IPS DF 4.7 (cell line): ENCODE measurements at regions not wholly inside any gene's neighbourhood (a gene's known extent, or its start where the extent isn't known, plus 50 kb on each side); places are given as distances from the start of the nearest gene placed in this dataset.

Experiments used
- DNase-seq: peaks from one replicate; pipeline ENCODE4 v3.0.0-alpha.2; 2013; ENCODE audit warnings: low spot score; ENCODE audit errors: extremely low read depth

GRCh38 chr5:174287761-174288160, 242.3 kb downstream of the NSG2 start:
- DNase-seq: no peak

- DNase-seq: no peak
Observed at GRCh38 chr5:174288439-174288838, 242.9 kb downstream of the NSG2 start.

- DNase-seq: no peak
Observed at GRCh38 chr5:174291162-174291561, 245.7 kb downstream of the NSG2 start.

DNA sequence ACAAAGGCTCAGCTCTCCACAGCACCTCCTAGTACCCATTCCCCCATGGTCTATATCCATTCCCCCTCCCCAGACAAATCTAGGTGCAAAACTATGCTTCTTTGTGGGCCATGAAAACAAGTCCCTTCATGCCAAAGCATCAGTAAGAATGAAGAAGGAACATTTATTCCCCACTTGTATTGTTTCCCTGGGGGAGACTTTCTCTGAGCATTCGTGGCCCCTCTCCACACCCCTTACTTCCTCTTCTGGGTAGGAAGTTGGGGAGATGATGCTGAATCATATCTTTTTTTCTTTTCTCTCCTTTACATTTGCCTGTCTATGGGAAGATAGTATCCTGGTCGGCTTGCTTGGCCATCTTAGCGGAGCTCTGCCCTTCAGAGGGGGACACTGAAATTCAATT, 246.8 kb downstream of the NSG2 start:
- no peak for DNase-seq

DNA sequence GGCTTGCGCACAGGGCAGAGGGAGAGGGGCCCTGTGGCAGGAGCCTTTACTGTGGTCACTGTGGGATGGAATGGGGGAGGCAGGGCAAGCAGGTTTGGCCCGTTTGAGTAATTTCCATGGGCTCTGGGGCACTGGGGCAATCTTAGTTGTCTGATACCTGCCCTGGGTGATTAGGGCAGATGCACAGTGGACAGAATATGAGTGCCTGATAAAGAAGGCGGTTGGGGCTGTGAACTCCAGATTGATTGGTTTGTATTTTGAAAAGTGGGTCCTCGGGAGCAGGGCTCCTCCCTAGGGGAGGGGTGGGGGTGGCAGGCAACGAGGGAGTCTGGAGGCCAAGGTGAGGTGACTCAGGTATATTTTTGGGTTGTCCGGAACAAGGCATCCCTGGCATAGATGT, 247.5 kb downstream of the NSG2 start:
- DNase-seq: no peak

DNA sequence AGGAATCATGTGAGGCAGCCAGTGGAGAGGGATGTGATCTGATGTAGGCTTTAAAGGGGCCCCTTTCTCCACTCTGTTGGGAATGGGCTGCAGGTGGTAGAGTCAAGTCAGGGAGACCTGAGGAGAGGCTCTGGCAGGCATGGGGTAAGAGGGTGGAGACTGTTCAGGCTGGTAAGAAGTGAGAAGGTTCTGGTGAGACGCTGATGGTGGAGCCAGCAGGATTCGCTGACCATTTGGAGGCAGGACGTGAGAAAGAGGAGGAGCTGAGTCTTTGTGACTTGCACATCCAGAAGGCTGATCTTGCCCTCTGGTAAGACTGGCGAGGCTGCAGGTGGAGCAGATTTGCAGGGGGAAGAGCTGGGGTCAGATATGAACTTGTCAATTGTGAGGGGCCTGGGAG, 248.0 kb downstream of the NSG2 start:
- no peak for DNase-seq

DNA sequence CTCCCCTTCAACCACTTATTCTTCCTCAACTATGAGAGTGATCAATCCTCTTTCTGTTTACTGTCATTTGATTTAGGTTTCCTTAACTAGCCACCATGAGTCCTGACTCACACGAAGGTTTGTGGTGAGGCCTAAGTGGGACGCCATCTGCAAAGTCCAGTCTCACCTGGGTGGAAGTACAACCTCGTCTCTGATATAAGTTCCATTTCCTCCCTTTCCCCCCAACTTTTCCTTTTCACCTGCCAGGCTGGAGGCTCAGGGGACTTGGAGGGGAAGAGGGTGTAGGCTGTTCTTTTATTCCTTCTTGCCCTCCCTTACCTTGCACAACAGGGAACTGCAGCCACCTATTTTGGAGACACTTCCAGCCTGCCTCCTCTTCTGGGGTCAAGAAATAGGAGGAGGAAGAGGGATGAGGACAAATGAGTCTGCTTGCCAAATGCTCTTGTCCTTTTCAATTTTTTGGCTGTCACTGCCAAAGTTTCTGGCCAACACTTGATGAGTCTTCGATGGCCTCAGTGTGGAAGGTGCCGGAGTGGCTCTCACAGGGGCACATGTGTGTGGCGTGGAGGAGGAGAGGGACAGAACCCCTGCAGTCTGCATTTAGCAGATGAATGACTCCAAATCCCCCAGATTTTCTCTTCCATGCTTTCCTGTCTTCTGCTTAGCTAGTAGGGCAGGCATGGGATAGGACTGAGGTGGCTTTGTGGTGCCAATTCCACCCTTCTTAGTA, 249.6 kb downstream of the NSG2 start:
- DNase-seq: no peak

GRCh38 chr5:174295702-174296436, 250.4 kb downstream of the NSG2 start:
- no peak for DNase-seq

DNA sequence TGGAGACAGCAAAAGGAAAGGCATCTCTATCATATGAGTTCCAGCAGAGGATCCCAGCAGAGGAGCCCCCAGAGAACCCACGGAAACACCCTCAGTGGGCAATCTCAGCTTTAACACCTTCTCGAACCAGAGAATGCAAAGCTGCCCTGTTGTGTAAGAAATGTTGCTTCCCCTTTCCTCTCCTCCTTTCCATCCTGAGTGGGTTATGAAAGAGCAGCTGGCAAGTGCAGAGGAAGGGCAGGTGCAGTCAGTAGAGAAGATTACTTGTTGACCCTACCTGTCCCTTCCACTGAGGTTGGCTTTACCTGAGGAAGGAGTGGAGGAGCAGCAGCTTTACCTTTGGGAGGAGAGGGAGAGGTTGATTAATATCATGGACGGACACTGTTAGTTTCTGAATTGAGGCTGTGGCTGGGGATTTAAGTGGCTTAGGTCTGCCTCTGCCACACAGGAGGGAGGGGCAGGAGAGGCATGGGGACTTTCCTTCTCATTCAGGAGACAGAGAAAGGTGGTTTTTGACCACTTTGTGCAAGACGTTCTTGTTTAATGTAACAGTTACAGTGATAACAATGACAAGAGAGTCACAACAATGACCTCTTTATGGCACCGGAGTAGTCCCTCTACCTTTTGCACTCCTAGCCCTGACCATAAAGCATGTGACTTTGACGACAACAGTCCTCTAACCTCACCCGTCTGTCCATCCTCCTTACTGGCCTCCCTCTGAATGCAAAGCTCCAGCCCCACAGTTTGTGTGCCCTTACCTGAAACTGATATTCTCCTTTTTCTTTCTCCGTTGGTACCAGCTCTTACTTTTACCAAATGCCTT, 254.8 kb downstream of the NSG2 start:
- DNase-seq: no peak

DNA sequence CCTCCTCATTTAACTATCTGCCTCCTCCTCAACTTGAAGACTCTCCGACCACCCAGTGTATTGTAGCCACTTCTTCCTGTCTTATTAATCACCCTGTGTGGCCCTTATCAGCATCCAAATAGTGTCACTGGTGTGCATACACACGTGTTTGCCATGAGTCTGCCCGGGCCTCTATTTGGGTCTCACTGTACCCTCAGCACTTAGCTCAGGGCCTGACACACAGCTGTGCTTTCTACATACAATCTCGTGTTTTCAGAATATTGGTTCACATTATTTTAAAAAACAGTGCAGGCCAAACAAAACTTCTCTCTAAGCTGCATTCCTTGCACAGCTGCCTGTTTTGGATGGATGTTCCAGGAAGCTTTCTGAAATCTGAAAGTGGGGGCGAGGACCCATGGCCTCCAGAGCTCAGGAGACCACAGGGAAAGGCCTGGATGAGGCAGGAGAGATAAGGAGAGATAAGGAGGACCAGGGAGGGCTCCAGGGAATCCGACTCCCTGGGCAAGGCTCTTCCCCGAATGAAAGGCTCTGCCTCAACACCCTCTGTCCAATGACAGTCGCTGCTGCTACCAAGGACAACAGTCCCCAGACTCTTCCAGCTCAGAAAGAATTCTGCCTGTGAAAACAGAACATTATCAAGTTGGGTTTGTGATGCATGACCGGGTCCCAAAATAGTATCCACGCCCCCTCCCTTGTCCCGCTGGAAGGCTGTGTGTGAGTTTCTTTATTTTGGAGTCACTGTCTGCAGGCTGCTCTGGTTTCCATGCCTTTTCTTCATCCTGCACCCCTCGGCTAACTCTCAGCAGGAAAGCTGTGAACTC, 255.6 kb downstream of the NSG2 start:
- no peak for DNase-seq

GRCh38 chr5:174301848-174302625, 256.5 kb downstream of the NSG2 start:
- DNase-seq: no peak

DNA sequence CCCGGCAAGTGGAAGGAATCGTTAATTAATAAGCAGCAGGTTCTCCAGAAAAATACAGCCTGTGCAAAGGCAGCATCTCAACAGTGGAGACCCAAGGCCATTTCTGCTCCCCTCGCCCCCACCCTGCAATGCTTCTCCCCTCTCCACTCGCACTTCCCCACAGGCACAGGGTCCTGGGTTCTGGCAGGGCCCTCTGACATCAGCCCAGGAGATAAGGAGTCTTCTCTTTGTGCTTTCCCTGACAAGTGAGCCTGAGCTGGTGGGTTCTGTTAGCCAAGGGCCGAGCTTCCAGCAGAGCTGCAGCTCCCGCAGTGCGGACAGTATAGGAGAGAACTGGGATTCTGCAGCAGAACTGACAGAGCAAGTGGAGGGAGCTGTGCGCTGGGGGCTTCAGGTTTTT, 257.5 kb downstream of the NSG2 start:
- DNase-seq: no peak

GRCh38 chr5:174303437-174304045, 258.0 kb downstream of the NSG2 start:
- no peak for DNase-seq

DNA sequence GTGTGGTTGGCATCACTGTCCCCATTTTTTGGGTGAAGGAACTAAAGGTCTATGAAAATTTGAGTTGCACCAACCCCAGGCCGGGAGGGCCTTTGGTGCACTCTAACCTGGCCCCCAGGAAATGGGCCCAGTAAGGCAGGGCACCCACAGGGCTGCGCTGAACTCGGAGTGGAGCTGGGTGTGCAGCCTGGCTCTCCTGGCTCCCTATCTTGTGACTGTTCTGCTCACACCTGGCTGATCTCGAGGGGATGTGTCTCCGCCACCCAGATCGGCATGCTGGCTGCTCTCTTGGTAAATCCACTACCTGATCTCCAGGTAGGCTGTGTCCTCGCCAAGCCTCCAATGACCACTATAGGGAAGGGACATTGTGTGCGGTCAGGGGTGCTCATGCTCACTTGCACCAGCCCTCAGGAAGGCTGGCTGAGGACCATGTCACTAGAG, 259.8 kb downstream of the NSG2 start:
- DNase-seq: no peak

- no peak for DNase-seq
Observed at GRCh38 chr5:174306345-174307030, 261.0 kb downstream of the NSG2 start.

- no peak for DNase-seq
Observed at GRCh38 chr5:174307031-174307408, 261.5 kb downstream of the NSG2 start.

- no peak for DNase-seq
Observed at GRCh38 chr5:174307656-174308271, 262.3 kb downstream of the NSG2 start.

DNA sequence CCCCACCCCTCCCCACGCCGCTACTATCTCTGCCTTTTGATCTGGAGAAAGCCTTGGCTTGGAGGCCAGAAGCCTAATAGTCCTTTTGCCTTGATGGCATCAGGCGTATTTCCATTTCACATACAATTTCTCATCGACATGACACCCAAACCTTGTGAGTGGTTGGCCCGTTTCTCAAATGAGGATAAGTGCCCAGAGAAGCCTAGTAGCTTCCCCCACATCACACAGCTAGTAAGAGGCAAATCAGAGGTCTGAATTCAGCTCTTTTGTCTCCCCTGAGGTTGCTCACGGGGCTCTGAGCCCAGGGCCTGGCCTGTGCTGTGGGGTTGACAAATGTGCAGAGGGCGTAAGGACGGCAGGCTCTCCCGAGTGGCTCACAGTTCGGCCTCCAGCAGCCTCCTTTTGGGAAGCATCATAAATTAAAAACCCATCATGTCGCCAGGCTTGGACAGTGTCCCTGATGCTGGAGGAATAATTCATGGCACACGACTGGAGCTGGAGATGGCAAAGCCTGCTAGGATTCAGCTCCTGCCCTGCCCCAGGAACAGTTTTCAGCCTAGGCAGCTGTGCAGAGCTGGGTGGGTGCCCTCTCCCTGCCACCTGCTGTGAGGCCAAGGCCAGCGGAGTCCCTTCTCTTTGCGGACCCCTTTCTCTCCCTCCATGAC, 263.8 kb downstream of the NSG2 start:
- no peak for DNase-seq

DNA sequence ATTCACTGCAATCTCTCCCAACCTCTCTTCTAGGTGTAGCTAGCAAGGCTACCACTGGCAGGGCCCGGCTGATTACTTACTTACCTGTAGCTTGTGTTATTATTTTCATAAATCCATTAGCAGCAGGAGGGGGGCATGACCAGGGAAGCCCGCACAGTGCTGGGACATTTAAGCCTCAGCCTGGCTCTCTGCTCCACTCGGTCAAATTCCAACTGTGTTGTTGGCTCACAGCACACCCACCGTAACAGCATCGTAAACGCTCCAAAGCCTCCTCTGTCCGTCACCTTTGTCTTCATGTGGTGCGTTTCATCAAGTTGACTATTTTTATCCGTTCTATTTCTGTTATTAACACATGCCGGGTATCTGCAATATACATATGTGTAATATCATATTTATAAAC, 264.7 kb downstream of the NSG2 start:
- DNase-seq: no peak
